Erythroblast (primary cell): ENCODE measurements at regions not wholly inside any gene's neighbourhood (a gene's known extent, or its start where the extent isn't known, plus 50 kb on each side); places are given as distances from the start of the nearest gene placed in this dataset.

Source experiments
- DNase-seq, 2 experiments: peaks; one replicate each; lab custom pipeline; 2025; lab: John Stamatoyannopoulos, UW
- GATA1 ChIP-seq: IDR thresholded peaks from 2 replicates; pipeline ENCODE4 v1.6.1; 2011; ENCODE audit warnings: low read depth, mild to moderate bottlenecking, control low read depth, low read length, moderate library complexity
- POLR2A ChIP-seq: IDR thresholded peaks from 2 replicates; pipeline ENCODE4 v1.6.1; 2011; ENCODE audit warnings: mild to moderate bottlenecking, low read length

- TF ChIP-seq GATA1 (no peak), POLR2A (no peak)
- DNase-seq, result no peak
Measured at GRCh38 chr22:49321477-49322055, 506.1 kb downstream of the BRD1 start.

- TF ChIP-seq GATA1, result no peak
- TF ChIP-seq POLR2A, result no peak
- no peak for DNase-seq
Measured at GRCh38 chr22:49320714-49321476, 506.8 kb downstream of the BRD1 start.

- no peak for TF ChIP-seq POLR2A
- TF ChIP-seq GATA1, result no peak
- DNase-seq, result no peak
Measured at GRCh38 chr22:49317369-49317768, 510.3 kb downstream of the BRD1 start.

GRCh38 chr22:49312601-49313000 is 515.1 kb downstream of the BRD1 start:
- TF ChIP-seq GATA1 (no peak), POLR2A (no peak)
- DNase-seq, result no peak

- TF ChIP-seq POLR2A, result no peak
- TF ChIP-seq GATA1, result no peak
- DNase-seq, result no peak
Measured at GRCh38 chr22:49310354-49310753, 517.3 kb downstream of the BRD1 start.

- DNase-seq, result no peak
- TF ChIP-seq GATA1 (no peak), POLR2A (no peak)
Measured at GRCh38 chr22:49308300-49308699, 519.4 kb downstream of the BRD1 start.

GRCh38 chr22:49307870-49308269 is 519.8 kb downstream of the BRD1 start:
- DNase-seq, result no peak
- TF ChIP-seq POLR2A, result no peak
- TF ChIP-seq GATA1, result no peak

- TF ChIP-seq GATA1, result no peak
- no peak for TF ChIP-seq POLR2A
- DNase-seq, result no peak
Measured at GRCh38 chr22:49307481-49307830, 520.2 kb downstream of the BRD1 start.

GRCh38 chr22:49306632-49307480 is 520.8 kb downstream of the BRD1 start:
- no peak for DNase-seq
- TF ChIP-seq GATA1 (no peak), POLR2A (no peak)

GRCh38 chr22:49305966-49306631 is 521.6 kb downstream of the BRD1 start:
- no peak for TF ChIP-seq POLR2A
- TF ChIP-seq GATA1, result no peak
- DNase-seq, result no peak

- no peak for TF ChIP-seq POLR2A
- peak; percentile 42 to 68 for DNase-seq
Measured at GRCh38 chr22:49305214-49305965, 522.3 kb downstream of the BRD1 start.

- TF ChIP-seq GATA1 (no peak), POLR2A (no peak)
Measured at GRCh38 chr22:49303781-49304461, 523.8 kb downstream of the BRD1 start.

GRCh38 chr22:49303061-49303735 is 524.5 kb downstream of the BRD1 start:
- DNase-seq, result no peak

More at GRCh38 chr22:49303781-49304461, 523.8 kb downstream of the BRD1 start:
- DNase-seq, result no peak

More at GRCh38 chr22:49303061-49303735, 524.5 kb downstream of the BRD1 start:
- TF ChIP-seq POLR2A, result no peak
- no peak for TF ChIP-seq GATA1
